ENCODE measurements at regions not wholly inside any gene's neighbourhood (a gene's known extent, or its start where the extent isn't known, plus 50 kb on each side); places are given as distances from the start of the nearest gene placed in this dataset.

GRCh38 chr7:136501151-136501550, 367.3 kb upstream of the CHRM2 start:
- no peaks in the 10 kb centered on the region for H3K9me3 ChIP-seq (ENCODE audit: low read depth)
- no peak overlapping the region for H3K4me3 ChIP-seq
- H3K79me2 ChIP-seq = no peaks in the 10 kb centered on the region

GRCh38 chr7:136496551-136496950, 371.9 kb upstream of the CHRM2 start:
- Histone ChIP-seq H3K9me2 (replicated peaks; ENCODE audit: insufficient read depth) (no peaks in the 10 kb centered on the region), H3K79me2 (no peaks in the 10 kb centered on the region), H3K4me3 (no peak overlapping the region), H3K36me3 (replicated peaks; ENCODE audit: insufficient read depth, low read depth) (no peaks in the 10 kb centered on the region), H3K27ac (no peak overlapping the region), H3K9me3 (ENCODE audit: low read depth) (no peaks in the 10 kb centered on the region), H3K27me3 (no peaks in the 10 kb centered on the region), H2AFZ (no peak overlapping the region), H3K4me2 (no peak overlapping the region), H4K20me1 (ENCODE audit: insufficient read depth, poor library complexity, severe bottlenecking) (no peaks in the 10 kb centered on the region), H3K4me1 (ENCODE audit: insufficient read depth) (no peaks in the 10 kb centered on the region)
- TF ChIP-seq EZH2 (IDR thresholded peaks at IDR 0.05; ENCODE audit: borderline replicate concordance) = no peak
- TF ChIP-seq EZH2phosphoT487 (IDR thresholded peaks at IDR 0.05; ENCODE audit: low read depth, severe bottlenecking, unreplicated experiment) = no peak
- TF ChIP-seq, protein P1, sequence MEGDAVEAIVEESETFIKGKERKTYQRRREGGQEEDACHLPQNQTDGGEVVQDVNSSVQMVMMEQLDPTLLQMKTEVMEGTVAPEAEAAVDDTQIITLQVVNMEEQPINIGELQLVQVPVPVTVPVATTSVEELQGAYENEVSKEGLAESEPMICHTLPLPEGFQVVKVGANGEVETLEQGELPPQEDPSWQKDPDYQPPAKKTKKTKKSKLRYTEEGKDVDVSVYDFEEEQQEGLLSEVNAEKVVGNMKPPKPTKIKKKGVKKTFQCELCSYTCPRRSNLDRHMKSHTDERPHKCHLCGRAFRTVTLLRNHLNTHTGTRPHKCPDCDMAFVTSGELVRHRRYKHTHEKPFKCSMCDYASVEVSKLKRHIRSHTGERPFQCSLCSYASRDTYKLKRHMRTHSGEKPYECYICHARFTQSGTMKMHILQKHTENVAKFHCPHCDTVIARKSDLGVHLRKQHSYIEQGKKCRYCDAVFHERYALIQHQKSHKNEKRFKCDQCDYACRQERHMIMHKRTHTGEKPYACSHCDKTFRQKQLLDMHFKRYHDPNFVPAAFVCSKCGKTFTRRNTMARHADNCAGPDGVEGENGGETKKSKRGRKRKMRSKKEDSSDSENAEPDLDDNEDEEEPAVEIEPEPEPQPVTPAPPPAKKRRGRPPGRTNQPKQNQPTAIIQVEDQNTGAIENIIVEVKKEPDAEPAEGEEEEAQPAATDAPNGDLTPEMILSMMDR (IDR thresholded peaks at IDR 0.05; ENCODE audit: poor library complexity) = no peak
- WGBS (ENCODE audit: low lambda C conversion rate, missing lambda C conversion rate) = 81% methylated on average over 2 of the region's 2 CpGs
- DNase-seq (ENCODE audit: low spot score) = no peak

More at GRCh38 chr7:136501151-136501550, 367.3 kb upstream of the CHRM2 start:
- no peak for DNase-seq (ENCODE audit: low spot score)
- Histone ChIP-seq H3K27me3 (no peaks in the 10 kb centered on the region), H2AFZ (no peak overlapping the region), H4K20me1 (ENCODE audit: insufficient read depth, poor library complexity, severe bottlenecking) (no peaks in the 10 kb centered on the region), H3K9me2 (replicated peaks; ENCODE audit: insufficient read depth) (no peaks in the 10 kb centered on the region), H3K4me1 (ENCODE audit: insufficient read depth) (no peaks in the 10 kb centered on the region), H3K27ac (no peak overlapping the region), H3K36me3 (replicated peaks; ENCODE audit: insufficient read depth, low read depth) (no peaks in the 10 kb centered on the region), H3K4me2 (no peak overlapping the region)
- no peak for TF ChIP-seq EZH2phosphoT487 (IDR thresholded peaks at IDR 0.05; ENCODE audit: low read depth, severe bottlenecking, unreplicated experiment)
- no peak for TF ChIP-seq EZH2 (IDR thresholded peaks at IDR 0.05; ENCODE audit: borderline replicate concordance)
- TF ChIP-seq, protein P1 (IDR thresholded peaks at IDR 0.05; ENCODE audit: poor library complexity) = no peak
- 73% methylated on average over 3 of the region's 3 CpGs for WGBS (ENCODE audit: low lambda C conversion rate, missing lambda C conversion rate)

- no peaks in the 10 kb centered on the region for H3K9me3 ChIP-seq (ENCODE audit: low read depth)
- no peak overlapping the region for H3K4me3 ChIP-seq
- WGBS (ENCODE audit: low lambda C conversion rate, missing lambda C conversion rate) = 93% methylated on average over 4 of the region's 4 CpGs
- no peak overlapping the region for H3K4me2 ChIP-seq
- DNase-seq (ENCODE audit: low spot score) = no peak
- no peak overlapping the region for H2AFZ ChIP-seq
- no peaks in the 10 kb centered on the region for H3K36me3 ChIP-seq (replicated peaks; ENCODE audit: insufficient read depth, low read depth)
- no peaks in the 10 kb centered on the region for H3K4me1 ChIP-seq (ENCODE audit: insufficient read depth)
- H3K27ac ChIP-seq = no peak overlapping the region
- no peaks in the 10 kb centered on the region for H3K9me2 ChIP-seq (replicated peaks; ENCODE audit: insufficient read depth)
- no peaks in the 10 kb centered on the region for H3K27me3 ChIP-seq
- no peaks in the 10 kb centered on the region for H4K20me1 ChIP-seq (ENCODE audit: insufficient read depth, poor library complexity, severe bottlenecking)
- TF ChIP-seq, protein P1 (IDR thresholded peaks at IDR 0.05; ENCODE audit: poor library complexity) = no peak
- TF ChIP-seq EZH2phosphoT487 (IDR thresholded peaks at IDR 0.05; ENCODE audit: low read depth, severe bottlenecking, unreplicated experiment) = no peak
- TF ChIP-seq EZH2 (IDR thresholded peaks at IDR 0.05; ENCODE audit: borderline replicate concordance) = no peak
- no peaks in the 10 kb centered on the region for H3K79me2 ChIP-seq
These were observed 373.4 kb upstream of the CHRM2 start for GRCh38 chr7:136495081-136495480.

GRCh38 chr7:136492366-136492765, 376.1 kb upstream of the CHRM2 start:
- Histone ChIP-seq H3K9me2 (replicated peaks; ENCODE audit: insufficient read depth) (no peaks in the 10 kb centered on the region), H4K20me1 (ENCODE audit: insufficient read depth, poor library complexity, severe bottlenecking) (no peaks in the 10 kb centered on the region), H3K27ac (no peak overlapping the region), H3K4me2 (no peak overlapping the region), H3K4me1 (ENCODE audit: insufficient read depth) (no peaks in the 10 kb centered on the region), H3K79me2 (no peaks in the 10 kb centered on the region), H3K4me3 (no peak overlapping the region), H3K27me3 (no peaks in the 10 kb centered on the region), H3K9me3 (ENCODE audit: low read depth) (no peaks in the 10 kb centered on the region), H2AFZ (no peak overlapping the region), H3K36me3 (replicated peaks; ENCODE audit: insufficient read depth, low read depth) (no peaks in the 10 kb centered on the region)
- WGBS (ENCODE audit: low lambda C conversion rate, missing lambda C conversion rate) = 83% methylated on average over 4 of the region's 4 CpGs
- no peak for DNase-seq (ENCODE audit: low spot score)
- TF ChIP-seq EZH2 (IDR thresholded peaks at IDR 0.05; ENCODE audit: borderline replicate concordance) (no peak), EZH2phosphoT487 (IDR thresholded peaks at IDR 0.05; ENCODE audit: low read depth, severe bottlenecking, unreplicated experiment) (no peak)
- TF ChIP-seq, protein P1 (IDR thresholded peaks at IDR 0.05; ENCODE audit: poor library complexity) = no peak
